ENCODE measurements at regions not wholly inside any gene's neighbourhood (a gene's known extent, or its start where the extent isn't known, plus 50 kb on each side); places are given as distances from the start of the nearest gene placed in this dataset.

DNA sequence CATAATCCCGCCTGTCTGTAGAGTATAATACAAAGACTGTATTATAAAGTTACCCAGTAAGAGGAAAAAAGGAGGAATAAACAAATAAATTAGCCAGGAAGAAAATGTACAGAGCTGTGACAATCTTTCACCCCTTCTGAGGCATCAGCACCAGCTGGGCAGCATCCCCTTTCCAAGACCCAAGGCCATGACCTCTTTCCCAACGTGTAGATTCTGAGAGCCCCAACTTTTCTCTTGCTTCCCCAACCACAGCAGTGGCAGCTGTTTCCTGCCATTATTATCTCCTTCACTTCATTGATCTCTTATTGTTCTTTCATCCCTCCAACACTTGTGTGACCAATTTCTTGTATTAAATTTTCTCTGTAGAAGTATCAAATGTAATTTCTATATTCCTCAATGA is 101.6 kb downstream of the BBS10 start:
- Histone ChIP-seq H3K27ac (ENCODE audit: low read length) (no peak overlapping the region), H3K4me2 (ENCODE audit: low read length) (no peak overlapping the region), H3K79me2 (replicated peaks; ENCODE audit: insufficient read depth, low read length) (no peaks in the 10 kb centered on the region), H3K27me3 (ENCODE audit: insufficient read depth, low read depth, low read length) (no peaks in the 10 kb centered on the region), H3K9ac (ENCODE audit: low read length) (no peak overlapping the region), H3K4me3 (ENCODE audit: low read length) (no peak overlapping the region), H4K20me1 (ENCODE audit: insufficient read depth) (no peaks in the 10 kb centered on the region), H3K9me2 (ENCODE audit: insufficient read depth, low read length) (no peaks in the 10 kb centered on the region), H3K9me3 (ENCODE audit: low read length) (no peaks in the 10 kb centered on the region), H3F3A (ENCODE audit: insufficient read depth, low read length, poor library complexity, severe bottlenecking) (no peaks in the 10 kb centered on the region), H2AFZ (ENCODE audit: low read depth, low read length) (no peak overlapping the region), H3K36me3 (ENCODE audit: insufficient read depth, low read length) (no peaks in the 10 kb centered on the region)
- TF ChIP-seq EP300 (conservative IDR thresholded peaks at IDR 0.05; ENCODE audit: poor library complexity, severe bottlenecking), result no peak
- TF ChIP-seq EZH2 (IDR thresholded peaks at IDR 0.05; ENCODE audit: borderline replicate concordance, insufficient read depth, low read length, poor library complexity, severe bottlenecking), result no peak
- TF ChIP-seq, protein P1, sequence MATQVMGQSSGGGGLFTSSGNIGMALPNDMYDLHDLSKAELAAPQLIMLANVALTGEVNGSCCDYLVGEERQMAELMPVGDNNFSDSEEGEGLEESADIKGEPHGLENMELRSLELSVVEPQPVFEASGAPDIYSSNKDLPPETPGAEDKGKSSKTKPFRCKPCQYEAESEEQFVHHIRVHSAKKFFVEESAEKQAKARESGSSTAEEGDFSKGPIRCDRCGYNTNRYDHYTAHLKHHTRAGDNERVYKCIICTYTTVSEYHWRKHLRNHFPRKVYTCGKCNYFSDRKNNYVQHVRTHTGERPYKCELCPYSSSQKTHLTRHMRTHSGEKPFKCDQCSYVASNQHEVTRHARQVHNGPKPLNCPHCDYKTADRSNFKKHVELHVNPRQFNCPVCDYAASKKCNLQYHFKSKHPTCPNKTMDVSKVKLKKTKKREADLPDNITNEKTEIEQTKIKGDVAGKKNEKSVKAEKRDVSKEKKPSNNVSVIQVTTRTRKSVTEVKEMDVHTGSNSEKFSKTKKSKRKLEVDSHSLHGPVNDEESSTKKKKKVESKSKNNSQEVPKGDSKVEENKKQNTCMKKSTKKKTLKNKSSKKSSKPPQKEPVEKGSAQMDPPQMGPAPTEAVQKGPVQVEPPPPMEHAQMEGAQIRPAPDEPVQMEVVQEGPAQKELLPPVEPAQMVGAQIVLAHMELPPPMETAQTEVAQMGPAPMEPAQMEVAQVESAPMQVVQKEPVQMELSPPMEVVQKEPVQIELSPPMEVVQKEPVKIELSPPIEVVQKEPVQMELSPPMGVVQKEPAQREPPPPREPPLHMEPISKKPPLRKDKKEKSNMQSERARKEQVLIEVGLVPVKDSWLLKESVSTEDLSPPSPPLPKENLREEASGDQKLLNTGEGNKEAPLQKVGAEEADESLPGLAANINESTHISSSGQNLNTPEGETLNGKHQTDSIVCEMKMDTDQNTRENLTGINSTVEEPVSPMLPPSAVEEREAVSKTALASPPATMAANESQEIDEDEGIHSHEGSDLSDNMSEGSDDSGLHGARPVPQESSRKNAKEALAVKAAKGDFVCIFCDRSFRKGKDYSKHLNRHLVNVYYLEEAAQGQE (IDR thresholded peaks at IDR 0.05; ENCODE audit: borderline replicate concordance), result no peak
- TF ChIP-seq MXI1 (conservative IDR thresholded peaks at IDR 0.05; ENCODE audit: poor library complexity, severe bottlenecking), result no peak
- TF ChIP-seq RAD21 (conservative IDR thresholded peaks at IDR 0.05), result no peak
- TF ChIP-seq TAF1 (IDR thresholded peaks at IDR 0.05; ENCODE audit: low read depth), result no peak

DNA sequence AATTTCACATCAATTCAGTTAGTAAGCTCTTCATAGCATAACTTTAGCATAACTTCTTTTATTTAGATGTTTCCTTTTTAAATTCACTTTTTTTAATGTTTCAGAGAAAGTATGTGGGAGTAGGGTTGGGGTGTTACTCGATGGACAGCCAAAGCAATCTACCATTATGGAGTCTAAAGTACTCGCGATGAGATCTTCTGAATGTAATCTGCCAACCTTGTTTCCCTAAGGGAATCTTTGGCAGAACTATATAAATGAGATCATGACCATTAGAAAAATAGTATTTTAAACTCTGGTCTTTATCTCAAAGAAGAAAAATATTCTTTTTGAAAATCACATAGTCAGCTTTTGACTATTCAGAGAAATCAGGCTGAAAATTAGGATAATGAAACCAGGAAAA is 103.9 kb downstream of the BBS10 start:
- H3K4me3 ChIP-seq (ENCODE audit: low read length), result no peak overlapping the region
- H3K27me3 ChIP-seq (ENCODE audit: insufficient read depth, low read depth, low read length), result no peaks in the 10 kb centered on the region
- H3K9me3 ChIP-seq (ENCODE audit: low read length), result no peaks in the 10 kb centered on the region
- no peaks in the 10 kb centered on the region for H3K79me2 ChIP-seq (replicated peaks; ENCODE audit: insufficient read depth, low read length)
- H3K27ac ChIP-seq (ENCODE audit: low read length), result no peak overlapping the region
- H3K9me2 ChIP-seq (ENCODE audit: insufficient read depth, low read length), result no peaks in the 10 kb centered on the region
- no peak overlapping the region for H3K4me2 ChIP-seq (ENCODE audit: low read length)
- H4K20me1 ChIP-seq (ENCODE audit: insufficient read depth), result no peaks in the 10 kb centered on the region
- TF ChIP-seq MXI1 (conservative IDR thresholded peaks at IDR 0.05; ENCODE audit: poor library complexity, severe bottlenecking), result no peak
- no peak for TF ChIP-seq POLR2AphosphoS5 (IDR thresholded peaks at IDR 0.05)
- no peak for TF ChIP-seq TAF1 (IDR thresholded peaks at IDR 0.05; ENCODE audit: low read depth)
- TF ChIP-seq, protein P2, sequence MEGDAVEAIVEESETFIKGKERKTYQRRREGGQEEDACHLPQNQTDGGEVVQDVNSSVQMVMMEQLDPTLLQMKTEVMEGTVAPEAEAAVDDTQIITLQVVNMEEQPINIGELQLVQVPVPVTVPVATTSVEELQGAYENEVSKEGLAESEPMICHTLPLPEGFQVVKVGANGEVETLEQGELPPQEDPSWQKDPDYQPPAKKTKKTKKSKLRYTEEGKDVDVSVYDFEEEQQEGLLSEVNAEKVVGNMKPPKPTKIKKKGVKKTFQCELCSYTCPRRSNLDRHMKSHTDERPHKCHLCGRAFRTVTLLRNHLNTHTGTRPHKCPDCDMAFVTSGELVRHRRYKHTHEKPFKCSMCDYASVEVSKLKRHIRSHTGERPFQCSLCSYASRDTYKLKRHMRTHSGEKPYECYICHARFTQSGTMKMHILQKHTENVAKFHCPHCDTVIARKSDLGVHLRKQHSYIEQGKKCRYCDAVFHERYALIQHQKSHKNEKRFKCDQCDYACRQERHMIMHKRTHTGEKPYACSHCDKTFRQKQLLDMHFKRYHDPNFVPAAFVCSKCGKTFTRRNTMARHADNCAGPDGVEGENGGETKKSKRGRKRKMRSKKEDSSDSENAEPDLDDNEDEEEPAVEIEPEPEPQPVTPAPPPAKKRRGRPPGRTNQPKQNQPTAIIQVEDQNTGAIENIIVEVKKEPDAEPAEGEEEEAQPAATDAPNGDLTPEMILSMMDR (IDR thresholded peaks at IDR 0.05; ENCODE audit: poor library complexity, severe bottlenecking), result no peak
- no peak for TF ChIP-seq SMC3 (conservative IDR thresholded peaks at IDR 0.05; ENCODE audit: poor library complexity)
- TF ChIP-seq EP300 (conservative IDR thresholded peaks at IDR 0.05; ENCODE audit: poor library complexity, severe bottlenecking), result no peak
- TF ChIP-seq, protein P1 (IDR thresholded peaks at IDR 0.05; ENCODE audit: borderline replicate concordance), result no peak
- no peak for TF ChIP-seq EZH2 (IDR thresholded peaks at IDR 0.05; ENCODE audit: borderline replicate concordance, insufficient read depth, low read length, poor library complexity, severe bottlenecking)
- TF ChIP-seq RAD21 (conservative IDR thresholded peaks at IDR 0.05), result no peak
- H3K36me3 ChIP-seq (ENCODE audit: insufficient read depth, low read length), result no peaks in the 10 kb centered on the region
- H3F3A ChIP-seq (ENCODE audit: insufficient read depth, low read length, poor library complexity, severe bottlenecking), result no peaks in the 10 kb centered on the region
- H2AFZ ChIP-seq (ENCODE audit: low read depth, low read length), result no peak overlapping the region
- no peak overlapping the region for H3K9ac ChIP-seq (ENCODE audit: low read length)

All from neural cell (in vitro differentiated cells).